Coronary artery (tissue), 2 donors: ENCODE measurements at regions not wholly inside any gene's neighbourhood (a gene's known extent, or its start where the extent isn't known, plus 50 kb on each side); places are given as distances from the start of the nearest gene placed in this dataset.

Source experiments
- DNase-seq: peaks from one replicate; pipeline ENCODE4 v3.0.0-alpha.2; 2017; ENCODE audit warnings: low spot score
- H3K27ac ChIP-seq, 2 donors: fragments of 200-600 bp; sonication (generic); one replicate each; pipeline ENCODE4 v1.5.1; 2016 to 2019
- H3K4me3 ChIP-seq: fragments of 200-600 bp; sonication (generic); 2 replicates; pipeline ENCODE4 v1.5.1; 2016; ENCODE audit warnings: mild to moderate bottlenecking, moderate library complexity
- CTCF ChIP-seq: fragments of 200-600 bp; sonication (generic); IDR thresholded peaks from one replicate; pipeline ENCODE4 v1.5.1; 2019; ENCODE audit warnings: antibody characterized with exemption

- Histone ChIP-seq H3K4me3 (no peak overlapping the region), H3K27ac (no peak overlapping the region)
- no peak for DNase-seq
- no peak for TF ChIP-seq CTCF
These were observed 230.9 kb upstream of the ZSWIM2 start for GRCh38 chr2:187079901-187080300.

GRCh38 chr2:187078297-187078696 lies 229.3 kb upstream of the ZSWIM2 start:
- Histone ChIP-seq H3K4me3 (no peak overlapping the region), H3K27ac (no peak overlapping the region)
- no peak for TF ChIP-seq CTCF
- no peak for DNase-seq

DNA sequence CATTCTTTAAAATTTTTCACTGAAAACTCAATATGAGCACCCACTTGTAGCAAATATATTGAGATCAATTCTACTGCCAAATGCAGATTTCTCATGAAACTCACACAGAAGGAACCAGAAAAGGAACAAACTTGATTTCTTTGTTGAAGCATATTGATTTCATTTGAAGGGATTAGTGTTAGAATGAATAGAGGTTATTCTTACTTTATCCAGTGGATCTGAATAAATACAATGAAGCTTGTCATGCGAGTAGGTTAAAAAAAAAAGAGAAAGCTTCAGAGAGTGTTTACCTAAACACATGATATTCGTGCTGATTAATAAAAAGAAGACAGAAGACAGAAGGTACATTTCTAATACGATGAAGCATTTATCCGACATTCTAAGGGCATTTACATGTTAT lies 226.7 kb upstream of the ZSWIM2 start:
- Histone ChIP-seq H3K27ac (no peak overlapping the region), H3K4me3 (no peak overlapping the region)
- TF ChIP-seq CTCF = no peak
- no peak for DNase-seq

GRCh38 chr2:187075199-187075635 lies 226.2 kb upstream of the ZSWIM2 start:
- Histone ChIP-seq H3K27ac (no peak overlapping the region), H3K4me3 (no peak overlapping the region)
- no peak for TF ChIP-seq CTCF
- no peak for DNase-seq

DNA sequence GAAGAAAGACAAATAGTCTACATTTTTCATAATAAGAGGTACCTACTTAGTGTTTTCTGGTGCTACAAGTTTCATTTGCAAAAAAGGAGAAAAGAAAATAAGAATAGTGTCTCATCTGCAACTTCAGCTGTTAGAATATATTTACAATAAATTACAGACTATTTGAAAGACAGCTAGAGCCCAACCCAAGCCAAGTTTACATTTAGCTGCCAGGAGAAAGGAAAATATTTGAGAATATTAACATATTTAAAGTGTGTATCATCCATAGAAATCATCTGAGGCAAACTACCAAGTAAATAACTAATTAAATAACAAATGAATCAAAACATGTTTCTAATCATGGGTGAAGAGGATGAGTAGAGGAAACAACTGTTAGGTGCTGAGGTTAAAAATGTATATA lies 209.2 kb upstream of the ZSWIM2 start:
- H3K4me3 ChIP-seq = no peak overlapping the region
- no peak for DNase-seq
- no peak for TF ChIP-seq CTCF

GRCh38 chr2:187057466-187057865 lies 208.5 kb upstream of the ZSWIM2 start:
- no peak for TF ChIP-seq CTCF
- DNase-seq = no peak
- Histone ChIP-seq H3K27ac (no peak overlapping the region), H3K4me3 (no peak overlapping the region)

More for the DNA sequence above, 209.2 kb upstream of the ZSWIM2 start:
- no peak overlapping the region for H3K27ac ChIP-seq

GRCh38 chr2:187056416-187057334 lies 207.7 kb upstream of the ZSWIM2 start:
- TF ChIP-seq CTCF = no peak
- DNase-seq = no peak
- no peak overlapping the region for H3K4me3 ChIP-seq
- H3K27ac ChIP-seq = no peak overlapping the region
